Right lobe of liver (tissue), 6 donors: ENCODE measurements at regions not wholly inside any gene's neighbourhood (a gene's known extent, or its start where the extent isn't known, plus 50 kb on each side); places are given as distances from the start of the nearest gene placed in this dataset.
A peak's percentile ranks its signal among the peaks of the same experiment; 100 is the strongest.

Experiments
- ATAC-seq, 4 donors: fragments of 200-7000 bp; cut with Tn5 transposase; one replicate each; pipeline ENCODE4 v1.9.1; 2020; ENCODE audit warnings: mild to moderate bottlenecking in 4 of 4, moderate library complexity in 4 of 4
- DNase-seq, 3 donors: peaks; one replicate each; pipeline ENCODE4 v3.0.0-alpha.2; 2020
- H3K27ac ChIP-seq, 3 donors: fragments of 200-600 bp; one replicate each; pipeline ENCODE4 v1.8.0; 2022
- H3K27me3 ChIP-seq, 2 donors: fragments of 200-600 bp; one replicate each; pipeline ENCODE4 v1.8.0; 2022
- H3K36me3 ChIP-seq, 4 donors: fragments of 200-600 bp; sonication (generic) in 1 of 4; one replicate each; pipeline versions ENCODE4 v1.5.1 to v1.8.0; 2017 to 2022; ENCODE audit warnings: control low read depth in 1 of 4
- H3K4me1 ChIP-seq, 4 donors: fragments of 200-600 bp; sonication (generic) in 1 of 4; one replicate each; pipeline versions ENCODE4 v1.5.1 to v1.8.0; 2017 to 2022; ENCODE audit warnings: control low read depth in 1 of 4
- H3K4me3 ChIP-seq, 3 donors: fragments of 200-600 bp; one replicate each; pipeline ENCODE4 v1.8.0; 2022
- H3K9me3 ChIP-seq, 4 donors: fragments of 200-600 bp; sonication (generic) in 1 of 4; one replicate each; pipeline versions ENCODE4 v1.5.1 to v1.8.0; 2017 to 2022; ENCODE audit warnings: control low read depth in 1 of 4
- POLR2A ChIP-seq: fragments of 450-650 bp; IDR thresholded peaks from one replicate; pipeline ENCODE4 v1.6.1; 2017; ENCODE audit warnings: antibody characterized with exemption, mild to moderate bottlenecking
- WGBS: methylation state at CpG from one replicate; pipeline ENCODE4 v1.1.6; 2018; ENCODE audit warnings: low coverage, low lambda C conversion rate; ENCODE audit not compliant: insufficient coverage; ENCODE audit errors: missing lambda C conversion rate; 5-methylcytosine and 5-hydroxymethylcytosine counted together
- intact Hi-C, 2 donors: fragments of 100-400 bp; cut with DNase I; formaldehyde crosslinking; loops; one replicate each; pipeline versions ENCODE4 v1.11.2 to v1.14.1; 2022
- TF ChIP-seq, protein P1 (sequence below), 4 donors: fragments of 200-600 bp in 3 of 4; fragments of 450-650 bp in 1 of 4; IDR thresholded peaks; one replicate each; pipeline versions ENCODE4 v1.5.1 to v1.8.0; 2016 to 2022; ENCODE audit warnings: antibody characterized with exemption in 4 of 4, mild to moderate bottlenecking in 2 of 4
- donor health status: DM: no; HTN: yes; CAD: no.
- donor health status: DM: no; HTN: no; CAD: no.
- donor health status: DM: no; HTN: no; CAD: no.
- donor health status: DM: no; HTN: yes; CAD: no.
- donor health status: DM: no; HTN: yes; CAD: no.

- intact Hi-C loops: no loop called here
- H3K27me3 ChIP-seq: no peaks in the 10 kb centered on the region
- TF ChIP-seq POLR2A: no peak
- TF ChIP-seq, protein P1, sequence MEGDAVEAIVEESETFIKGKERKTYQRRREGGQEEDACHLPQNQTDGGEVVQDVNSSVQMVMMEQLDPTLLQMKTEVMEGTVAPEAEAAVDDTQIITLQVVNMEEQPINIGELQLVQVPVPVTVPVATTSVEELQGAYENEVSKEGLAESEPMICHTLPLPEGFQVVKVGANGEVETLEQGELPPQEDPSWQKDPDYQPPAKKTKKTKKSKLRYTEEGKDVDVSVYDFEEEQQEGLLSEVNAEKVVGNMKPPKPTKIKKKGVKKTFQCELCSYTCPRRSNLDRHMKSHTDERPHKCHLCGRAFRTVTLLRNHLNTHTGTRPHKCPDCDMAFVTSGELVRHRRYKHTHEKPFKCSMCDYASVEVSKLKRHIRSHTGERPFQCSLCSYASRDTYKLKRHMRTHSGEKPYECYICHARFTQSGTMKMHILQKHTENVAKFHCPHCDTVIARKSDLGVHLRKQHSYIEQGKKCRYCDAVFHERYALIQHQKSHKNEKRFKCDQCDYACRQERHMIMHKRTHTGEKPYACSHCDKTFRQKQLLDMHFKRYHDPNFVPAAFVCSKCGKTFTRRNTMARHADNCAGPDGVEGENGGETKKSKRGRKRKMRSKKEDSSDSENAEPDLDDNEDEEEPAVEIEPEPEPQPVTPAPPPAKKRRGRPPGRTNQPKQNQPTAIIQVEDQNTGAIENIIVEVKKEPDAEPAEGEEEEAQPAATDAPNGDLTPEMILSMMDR (IDR thresholded peaks at IDR 0.05): no peak
- H3K4me1 ChIP-seq: no peaks in the 10 kb centered on the region
- H3K9me3 ChIP-seq: no peaks in the 10 kb centered on the region
- WGBS: 57% methylated on average over 3 of the region's 3 CpGs
- ATAC-seq (no peak), DNase-seq (no peak)
- no peaks in the 10 kb centered on the region for H3K36me3 ChIP-seq
- no peak overlapping the region for H3K27ac ChIP-seq
- H3K4me3 ChIP-seq: no peak overlapping the region
Measured at GRCh38 chr3:106010829-106011228, 142.0 kb upstream of the CBLB start.

- H3K4me1 ChIP-seq: no peaks in the 10 kb centered on the region
- 73% methylated on average over 2 of the region's 2 CpGs for WGBS
- H3K27me3 ChIP-seq: no peaks in the 10 kb centered on the region
- H3K27ac ChIP-seq: no peak overlapping the region
- no peak for DNase-seq
- intact Hi-C loops: no loop called here
- H3K4me3 ChIP-seq: no peak overlapping the region
- H3K9me3 ChIP-seq: no peaks in the 10 kb centered on the region
- peak in 2 of 4 donors; percentile 20 to 51 for ATAC-seq
- H3K36me3 ChIP-seq: no peaks in the 10 kb centered on the region
- TF ChIP-seq POLR2A: no peak
- TF ChIP-seq, protein P1 (IDR thresholded peaks at IDR 0.05): no peak
Measured at GRCh38 chr3:106013971-106014370, 145.2 kb upstream of the CBLB start.

- Histone ChIP-seq H3K27ac (no peak overlapping the region), H3K27me3 (no peaks in the 10 kb centered on the region), H3K9me3 (no peaks in the 10 kb centered on the region), H3K36me3 (no peaks in the 10 kb centered on the region), H3K4me1 (no peaks in the 10 kb centered on the region), H3K4me3 (no peak overlapping the region)
- TF ChIP-seq, protein P1 (IDR thresholded peaks at IDR 0.05): no peak
- no peak for TF ChIP-seq POLR2A
- DNase-seq: no peak
- WGBS: 55% methylated on average over 1 of the region's 1 CpG
- intact Hi-C loops: no loop called here
- ATAC-seq: no peak
Measured at GRCh38 chr3:106014518-106014917, 145.7 kb upstream of the CBLB start.

DNA sequence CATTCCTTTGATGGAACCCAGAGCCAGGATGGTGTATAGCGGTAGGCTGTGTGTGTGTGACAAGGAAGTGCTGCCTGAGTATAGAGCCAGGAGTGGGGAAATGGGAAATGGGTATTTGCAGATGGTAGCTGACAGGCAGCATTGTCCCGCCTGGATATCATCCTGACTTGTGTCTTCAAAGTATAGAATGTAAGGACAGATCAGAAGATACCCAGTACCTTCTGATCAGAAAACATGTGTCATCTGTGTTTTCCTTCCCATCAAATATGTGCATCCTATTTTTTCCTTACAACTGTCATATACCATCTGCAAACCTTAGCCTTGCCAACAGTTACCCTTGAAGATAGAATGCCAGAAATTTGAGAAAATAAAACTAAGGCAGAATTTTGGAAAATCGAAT, 146.2 kb upstream of the CBLB start:
- intact Hi-C loops: no loop called here
- H3K36me3 ChIP-seq: no peaks in the 10 kb centered on the region
- no peaks in the 10 kb centered on the region for H3K27me3 ChIP-seq
- H3K4me3 ChIP-seq: no peak overlapping the region
- TF ChIP-seq, protein P1 (IDR thresholded peaks at IDR 0.05): no peak
- TF ChIP-seq POLR2A: no peak
- DNase-seq (no peak), ATAC-seq (no peak)
- H3K4me1 ChIP-seq: no peaks in the 10 kb centered on the region
- WGBS: 79% methylated on average over 3 of the region's 3 CpGs
- H3K9me3 ChIP-seq: no peaks in the 10 kb centered on the region
- H3K27ac ChIP-seq: no peak overlapping the region

DNA sequence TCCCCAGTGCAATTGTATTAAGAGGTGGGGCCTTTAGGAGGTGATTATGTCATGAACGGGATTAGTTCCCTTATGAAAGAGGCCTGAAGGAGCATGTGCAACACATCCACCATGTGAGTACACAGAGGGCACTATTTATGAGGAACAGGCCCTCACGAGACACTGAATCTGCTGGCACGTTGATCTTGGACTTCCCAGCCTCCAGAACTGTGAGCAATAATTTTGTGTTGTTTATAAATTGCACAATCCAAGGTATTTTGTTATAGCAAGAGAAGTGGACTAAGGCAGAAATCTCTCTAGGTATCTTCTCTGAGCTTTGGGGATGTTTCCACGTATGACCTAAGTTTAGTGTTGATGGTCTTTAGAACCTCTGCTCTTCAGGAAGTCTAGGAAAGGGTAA, 149.3 kb upstream of the CBLB start:
- H3K9me3 ChIP-seq: no peaks in the 10 kb centered on the region
- intact Hi-C loops: no loop called here
- no peak overlapping the region for H3K27ac ChIP-seq
- no peaks in the 10 kb centered on the region for H3K36me3 ChIP-seq
- DNase-seq (no peak), ATAC-seq (no peak)
- no peak for TF ChIP-seq POLR2A
- TF ChIP-seq, protein P1 (IDR thresholded peaks at IDR 0.05): no peak
- H3K4me3 ChIP-seq: no peak overlapping the region
- H3K4me1 ChIP-seq: no peaks in the 10 kb centered on the region
- no peaks in the 10 kb centered on the region for H3K27me3 ChIP-seq
- 75% methylated on average over 4 of the region's 4 CpGs for WGBS
